ENCODE measurements at regions not wholly inside any gene's neighbourhood (a gene's known extent, or its start where the extent isn't known, plus 50 kb on each side); places are given as distances from the start of the nearest gene placed in this dataset.

GRCh38 chr2:45320956-45321355 is 290.1 kb downstream of the SRBD1 start:
- Histone ChIP-seq H3K4me1 (ENCODE audit: control insufficient read depth in 1 of 2, low read depth in 2 of 2) (no peaks in the 10 kb centered on the region), H3K27ac (no peak overlapping the region), H3K4me3 (no peak overlapping the region), H3K27me3 (replicated peaks; ENCODE audit: insufficient read depth) (no peaks in the 10 kb centered on the region), H3K9me3 (peaks cover 11% of the 10 kb centered on the region), H3K36me3 (no peaks in the 10 kb centered on the region)
- no peak for DNase-seq (ENCODE audit: low spot score)
- TF ChIP-seq CTCF (IDR thresholded peaks at IDR 0.05), result no peak
- no peak for ATAC-seq (ENCODE audit: insufficient number of reproducible peaks, low FRiP score, low read depth)

GRCh38 chr2:45319683-45320455 is 291.2 kb downstream of the SRBD1 start:
- peaks cover 11% of the 10 kb centered on the region for H3K9me3 ChIP-seq
- H3K4me1 ChIP-seq (ENCODE audit: control insufficient read depth in 1 of 2, low read depth in 2 of 2), result no peaks in the 10 kb centered on the region
- H3K36me3 ChIP-seq, result no peaks in the 10 kb centered on the region
- no peak overlapping the region for H3K27ac ChIP-seq
- DNase-seq (ENCODE audit: low spot score) (no peak), ATAC-seq (ENCODE audit: insufficient number of reproducible peaks, low FRiP score, low read depth) (no peak)
- TF ChIP-seq CTCF (IDR thresholded peaks at IDR 0.05), result no peak
- H3K27me3 ChIP-seq (replicated peaks; ENCODE audit: insufficient read depth), result no peaks in the 10 kb centered on the region
- no peak overlapping the region for H3K4me3 ChIP-seq

- TF ChIP-seq CTCF (IDR thresholded peaks at IDR 0.05), result no peak
- ATAC-seq (ENCODE audit: insufficient number of reproducible peaks, low FRiP score, low read depth), result no peak
- Histone ChIP-seq H3K4me1 (ENCODE audit: control insufficient read depth in 1 of 2, low read depth in 2 of 2) (no peaks in the 10 kb centered on the region), H3K27me3 (replicated peaks; ENCODE audit: insufficient read depth) (no peaks in the 10 kb centered on the region), H3K4me3 (no peak overlapping the region), H3K27ac (no peak overlapping the region), H3K9me3 (peaks cover 6% of the 10 kb centered on the region), H3K36me3 (no peaks in the 10 kb centered on the region)
- DNase-seq (ENCODE audit: low spot score), result no peak
These were observed 292.4 kb downstream of the SRBD1 start for GRCh38 chr2:45318686-45319085.

GRCh38 chr2:45316576-45317338 is 294.3 kb downstream of the SRBD1 start:
- ATAC-seq (ENCODE audit: insufficient number of reproducible peaks, low FRiP score, low read depth), result no peak
- no peaks in the 10 kb centered on the region for H3K9me3 ChIP-seq
- DNase-seq (ENCODE audit: low spot score), result no peak
- H3K27ac ChIP-seq, result no peak overlapping the region
- H3K27me3 ChIP-seq (replicated peaks; ENCODE audit: insufficient read depth), result no peaks in the 10 kb centered on the region
- no peak overlapping the region for H3K4me3 ChIP-seq
- no peaks in the 10 kb centered on the region for H3K4me1 ChIP-seq (ENCODE audit: control insufficient read depth in 1 of 2, low read depth in 2 of 2)
- no peaks in the 10 kb centered on the region for H3K36me3 ChIP-seq
- no peak for TF ChIP-seq CTCF (IDR thresholded peaks at IDR 0.05)

GRCh38 chr2:45315861-45316260 is 295.2 kb downstream of the SRBD1 start:
- Histone ChIP-seq H3K27me3 (replicated peaks; ENCODE audit: insufficient read depth) (no peaks in the 10 kb centered on the region), H3K4me3 (no peak overlapping the region), H3K36me3 (no peaks in the 10 kb centered on the region), H3K9me3 (no peaks in the 10 kb centered on the region), H3K4me1 (ENCODE audit: control insufficient read depth in 1 of 2, low read depth in 2 of 2) (no peaks in the 10 kb centered on the region), H3K27ac (no peak overlapping the region)
- TF ChIP-seq CTCF (IDR thresholded peaks at IDR 0.05), result no peak
- DNase-seq (ENCODE audit: low spot score), result no peak
- ATAC-seq (ENCODE audit: insufficient number of reproducible peaks, low FRiP score, low read depth), result no peak

Data from thoracic aorta (tissue), 2 donors.